ENCODE measurements at regions not wholly inside any gene's neighbourhood (a gene's known extent, or its start where the extent isn't known, plus 50 kb on each side); places are given as distances from the start of the nearest gene placed in this dataset.

DNA sequence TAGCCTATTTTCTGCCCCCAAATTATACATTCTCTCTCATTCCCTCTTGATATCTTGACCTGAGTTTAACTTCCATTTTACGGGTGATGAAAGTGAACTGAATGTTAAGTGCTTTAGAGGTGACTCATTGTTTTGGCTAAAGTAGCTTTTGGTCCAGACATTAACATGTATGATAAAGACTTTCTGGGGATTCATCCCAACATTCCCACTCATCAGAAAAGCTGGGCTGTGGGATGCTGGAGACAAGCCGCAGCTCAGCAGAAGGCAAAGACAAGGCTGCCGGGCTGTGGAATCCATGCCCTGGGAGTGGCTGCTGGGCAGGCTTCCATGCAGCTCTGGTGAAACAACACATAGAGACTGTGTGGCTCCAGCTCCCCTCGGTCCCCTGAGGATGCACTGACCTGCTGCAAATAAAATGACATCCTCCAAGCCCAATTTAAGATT is 89.9 kb upstream of the SYNDIG1 start:
- TF ChIP-seq, protein P1, sequence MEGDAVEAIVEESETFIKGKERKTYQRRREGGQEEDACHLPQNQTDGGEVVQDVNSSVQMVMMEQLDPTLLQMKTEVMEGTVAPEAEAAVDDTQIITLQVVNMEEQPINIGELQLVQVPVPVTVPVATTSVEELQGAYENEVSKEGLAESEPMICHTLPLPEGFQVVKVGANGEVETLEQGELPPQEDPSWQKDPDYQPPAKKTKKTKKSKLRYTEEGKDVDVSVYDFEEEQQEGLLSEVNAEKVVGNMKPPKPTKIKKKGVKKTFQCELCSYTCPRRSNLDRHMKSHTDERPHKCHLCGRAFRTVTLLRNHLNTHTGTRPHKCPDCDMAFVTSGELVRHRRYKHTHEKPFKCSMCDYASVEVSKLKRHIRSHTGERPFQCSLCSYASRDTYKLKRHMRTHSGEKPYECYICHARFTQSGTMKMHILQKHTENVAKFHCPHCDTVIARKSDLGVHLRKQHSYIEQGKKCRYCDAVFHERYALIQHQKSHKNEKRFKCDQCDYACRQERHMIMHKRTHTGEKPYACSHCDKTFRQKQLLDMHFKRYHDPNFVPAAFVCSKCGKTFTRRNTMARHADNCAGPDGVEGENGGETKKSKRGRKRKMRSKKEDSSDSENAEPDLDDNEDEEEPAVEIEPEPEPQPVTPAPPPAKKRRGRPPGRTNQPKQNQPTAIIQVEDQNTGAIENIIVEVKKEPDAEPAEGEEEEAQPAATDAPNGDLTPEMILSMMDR (conservative IDR thresholded peaks at IDR 0.05; ENCODE audit: low read depth, low read length) = no peak
- no peak for DNase-seq (ENCODE audit: low read depth)
- no peak overlapping the region for H3K4me3 ChIP-seq (ENCODE audit: low read length)

DNA sequence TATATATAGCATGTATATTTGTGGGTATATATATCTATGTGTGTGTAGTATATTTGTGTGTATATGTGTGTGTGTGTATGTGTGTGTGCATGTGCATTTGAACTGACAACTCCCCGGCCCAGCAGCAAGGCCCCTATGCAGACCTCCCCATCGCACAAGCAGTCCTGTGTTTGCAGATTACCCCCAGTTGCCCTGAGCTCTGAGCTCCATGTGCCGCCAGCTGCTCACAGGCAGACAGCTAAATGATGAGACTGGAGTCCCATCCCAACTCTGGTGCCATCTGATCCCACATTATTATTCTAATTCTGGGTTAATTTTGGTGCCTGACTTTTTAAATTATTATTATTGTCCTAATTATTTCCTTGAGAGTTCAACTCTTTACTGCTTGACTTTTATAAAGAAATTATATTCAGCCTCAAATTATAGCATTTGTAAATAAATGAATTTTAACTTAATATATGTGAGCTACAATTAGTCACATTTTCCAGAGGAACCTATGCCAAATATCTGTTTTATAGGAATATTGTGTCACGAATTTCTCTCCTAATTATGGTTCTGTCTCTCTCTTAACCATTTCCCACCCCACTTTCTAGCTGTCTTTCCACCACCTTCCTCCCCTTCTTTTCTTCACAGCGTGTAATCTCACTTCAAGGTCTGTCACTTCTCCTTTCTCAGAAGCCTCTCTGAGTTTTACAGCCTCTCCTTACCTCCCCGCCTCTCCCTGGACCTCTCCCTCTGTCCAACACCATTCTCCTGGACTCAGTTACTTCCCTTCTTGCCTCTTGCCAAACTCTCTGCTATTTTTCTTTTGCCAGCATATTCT is 90.6 kb upstream of the SYNDIG1 start:
- no peak for DNase-seq (ENCODE audit: low read depth)
- no peak overlapping the region for H3K4me3 ChIP-seq (ENCODE audit: low read length)
- TF ChIP-seq, protein P1 (conservative IDR thresholded peaks at IDR 0.05; ENCODE audit: low read depth, low read length) = no peak

DNA sequence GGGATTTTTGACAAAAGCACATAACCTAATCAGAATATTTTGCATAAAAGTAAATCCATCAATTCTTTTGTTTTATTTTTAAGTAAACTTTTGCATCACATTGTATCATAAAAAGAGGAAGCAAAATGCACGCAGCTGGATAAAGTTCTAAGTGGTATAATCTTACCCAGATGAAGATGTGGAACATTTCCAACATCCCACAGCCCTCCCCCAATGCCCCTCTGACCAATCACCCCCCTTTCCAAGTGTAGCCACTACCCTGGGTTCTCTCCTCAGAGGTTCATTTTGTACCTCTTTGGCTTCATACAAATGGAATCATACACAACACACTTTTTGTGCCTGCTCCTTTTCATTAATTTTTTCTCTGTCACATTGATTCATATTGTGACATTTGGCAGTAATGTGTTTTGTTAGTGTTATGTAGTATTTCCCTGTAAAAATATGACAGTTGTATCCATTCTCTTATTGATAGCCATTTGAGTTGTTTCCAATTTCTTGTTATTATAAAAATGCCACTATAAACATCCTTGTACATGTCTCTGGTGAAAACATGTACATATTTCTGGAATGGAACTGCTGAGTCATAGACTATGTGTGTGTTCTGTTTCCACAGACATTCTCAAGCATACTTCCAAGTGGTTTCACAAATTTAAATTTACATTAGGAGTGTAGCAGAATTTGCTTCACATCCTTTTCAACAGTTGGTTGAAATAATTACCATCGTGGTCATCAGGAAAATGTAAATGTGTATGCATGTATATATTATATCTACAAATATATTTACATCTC is 92.9 kb upstream of the SYNDIG1 start:
- TF ChIP-seq, protein P1 (conservative IDR thresholded peaks at IDR 0.05; ENCODE audit: low read depth, low read length) = no peak
- no peak for DNase-seq (ENCODE audit: low read depth)
- H3K4me3 ChIP-seq (ENCODE audit: low read length) = no peak overlapping the region

DNA sequence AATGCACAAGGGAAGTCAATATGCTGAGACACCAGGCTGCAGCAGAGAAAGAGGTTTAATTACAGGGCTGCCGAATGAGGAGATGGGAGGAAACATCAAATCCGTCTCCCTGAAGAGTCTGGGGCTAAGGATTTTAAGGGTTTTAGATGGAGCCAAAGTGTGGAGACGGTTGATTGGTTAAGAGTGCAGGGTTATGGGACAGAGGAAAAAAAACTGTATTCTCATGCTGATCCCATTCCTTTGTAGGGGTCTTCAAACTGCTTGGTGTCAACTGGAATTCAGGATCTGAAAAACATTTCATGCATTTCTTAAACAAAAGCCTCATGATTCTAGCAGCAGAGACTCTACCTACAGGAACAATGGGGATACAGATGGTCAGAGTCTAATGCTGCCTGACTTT is 96.1 kb upstream of the SYNDIG1 start:
- TF ChIP-seq, protein P1 (conservative IDR thresholded peaks at IDR 0.05; ENCODE audit: low read depth, low read length) = no peak
- DNase-seq (ENCODE audit: low read depth) = no peak
- H3K4me3 ChIP-seq (ENCODE audit: low read length) = no peak overlapping the region

DNA sequence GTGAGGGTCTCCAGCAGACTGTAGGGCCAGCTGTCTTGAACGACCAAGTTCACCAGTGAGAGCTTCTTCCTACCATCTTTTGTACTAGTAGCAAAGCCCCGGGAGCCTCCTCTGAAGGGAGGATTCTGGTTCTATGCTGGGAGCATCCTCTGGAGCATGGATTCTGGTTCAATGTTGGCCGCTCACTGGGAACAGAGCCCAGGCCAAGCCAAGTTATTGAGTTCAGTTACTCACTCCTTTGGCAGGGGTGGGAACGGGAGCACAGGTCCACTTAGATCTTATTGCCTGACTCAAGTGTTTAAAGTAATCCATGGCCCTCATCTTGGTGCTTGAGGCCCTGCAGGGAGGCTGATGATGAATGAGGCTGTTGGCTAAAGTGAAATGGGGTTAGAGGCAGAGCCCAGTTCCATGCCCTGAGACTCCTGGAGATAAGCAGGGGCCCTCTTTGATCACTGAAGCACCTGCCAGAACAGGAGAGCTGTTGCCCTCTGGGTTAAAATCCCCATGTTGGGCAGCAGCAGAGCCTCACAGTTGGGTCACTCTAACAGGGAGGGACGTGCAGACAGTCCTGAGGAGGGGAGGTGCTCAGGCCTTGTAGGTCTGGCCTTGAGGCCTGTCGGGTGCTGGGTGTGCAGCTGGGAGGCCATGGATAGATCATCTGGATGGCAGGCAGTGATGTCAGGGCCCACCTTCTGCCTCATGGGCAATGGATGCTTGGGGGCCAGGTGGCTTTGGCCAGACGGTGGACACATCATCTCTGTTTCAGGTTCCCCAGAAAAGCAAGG is 98.3 kb upstream of the SYNDIG1 start:
- DNase-seq (ENCODE audit: low read depth) = no peak
- no peak overlapping the region for H3K4me3 ChIP-seq (ENCODE audit: low read length)
- TF ChIP-seq, protein P1 (conservative IDR thresholded peaks at IDR 0.05; ENCODE audit: low read depth, low read length) = no peak

DNA sequence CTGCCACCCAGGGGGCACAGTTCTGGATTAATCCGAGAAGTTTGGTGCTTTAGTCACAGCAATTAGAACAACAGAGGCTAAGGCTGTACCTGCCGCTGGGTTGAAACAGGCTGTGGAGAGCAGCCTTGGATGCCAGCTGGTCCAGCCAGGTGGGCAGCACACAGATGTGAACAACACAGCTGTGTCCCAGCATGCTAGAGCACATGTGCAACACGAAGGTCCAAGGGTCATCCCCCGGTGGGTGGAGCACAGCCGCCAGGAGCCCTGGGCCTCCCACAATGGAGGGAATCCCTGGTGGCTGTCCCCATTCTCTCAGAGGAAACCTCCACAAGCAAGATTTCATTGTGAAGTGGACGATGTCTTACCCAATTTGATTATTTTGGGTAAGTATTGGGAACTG is 99.2 kb upstream of the SYNDIG1 start:
- no peak overlapping the region for H3K4me3 ChIP-seq (ENCODE audit: low read length)
- TF ChIP-seq, protein P1 (conservative IDR thresholded peaks at IDR 0.05; ENCODE audit: low read depth, low read length) = no peak

More for the DNA sequence above, 99.2 kb upstream of the SYNDIG1 start:
- no peak for DNase-seq (ENCODE audit: low read depth)

Data from retinal pigment epithelial cell (primary cell).